ENCODE measurements at regions not wholly inside any gene's neighbourhood (a gene's known extent, or its start where the extent isn't known, plus 50 kb on each side); places are given as distances from the start of the nearest gene placed in this dataset.

GRCh38 chr4:136463941-136464340 is 1068.4 kb downstream of the PCDH18 start:
- TF ChIP-seq POLR2A (IDR thresholded peaks at IDR 0.05; ENCODE audit: low read length), result no peak
- no peak for TF ChIP-seq GATA1 (IDR thresholded peaks at IDR 0.05; ENCODE audit: low read depth, low read length)

All from erythroblast (primary cell).